HEK293T (cell line): ENCODE measurements at regions not wholly inside any gene's neighbourhood (a gene's known extent, or its start where the extent isn't known, plus 50 kb on each side); places are given as distances from the start of the nearest gene placed in this dataset.

ENCODE experiments used
- CTCF ChIA-PET: fragments of 350-600 bp; formaldehyde crosslinking; extraction: SDS; loops from one replicate; lab custom pipeline; 2021; ENCODE audit warnings: antibody characterized with exemption, inconsistent platforms; lab: Yijun Ruan, JAX
- POLR2A ChIA-PET: fragments of 350-600 bp; formaldehyde crosslinking; extraction: SDS; loops from one replicate; lab custom pipeline; 2020; ENCODE audit warnings: antibody characterized with exemption, inconsistent platforms; lab: Yijun Ruan, JAX
- DNase-seq: peaks from one replicate; pipeline ENCODE4 v3.0.0; 2012; ENCODE audit warnings: mixed read lengths; ENCODE audit errors: extremely low spot score
- ARNT ChIP-seq: fragments of 450-650 bp; IDR thresholded peaks from 2 replicates; pipeline ENCODE4 v1.6.1; 2017; ENCODE audit warnings: mild to moderate bottlenecking
- BHLHE40 ChIP-seq: fragments of 450-650 bp; IDR thresholded peaks from 2 replicates; pipeline ENCODE4 v1.6.1; 2016; ENCODE audit warnings: mild to moderate bottlenecking, moderate library complexity, borderline replicate concordance
- CTBP1 ChIP-seq: fragments of 450-650 bp; IDR thresholded peaks from 2 replicates; pipeline ENCODE4 v1.6.1; 2016; ENCODE audit warnings: borderline replicate concordance
- ELF4 ChIP-seq: fragments of 450-650 bp; IDR thresholded peaks from 2 replicates; pipeline ENCODE4 v1.6.1; 2017; ENCODE audit warnings: antibody characterized with exemption
- FOXA1 ChIP-seq: fragments of 450-650 bp; IDR thresholded peaks from 2 replicates; pipeline ENCODE4 v1.6.1; 2016; ENCODE audit warnings: mild to moderate bottlenecking
- FOXK2 ChIP-seq: fragments of 450-650 bp; IDR thresholded peaks from 2 replicates; pipeline ENCODE4 v1.6.1; 2016; ENCODE audit warnings: mild to moderate bottlenecking
- FOXM1 ChIP-seq: fragments of 450-650 bp; IDR thresholded peaks from 2 replicates; pipeline ENCODE4 v1.6.1; 2017; ENCODE audit warnings: mild to moderate bottlenecking, borderline replicate concordance
- HDGF ChIP-seq: fragments of 450-650 bp; IDR thresholded peaks from 2 replicates; pipeline ENCODE4 v1.6.1; 2017; ENCODE audit warnings: antibody characterized with exemption, borderline replicate concordance
- L3MBTL2 ChIP-seq: fragments of 450-650 bp; conservative IDR thresholded peaks from 2 replicates; pipeline ENCODE4 v1.6.1; 2016; ENCODE audit warnings: mild to moderate bottlenecking
- LEF1 ChIP-seq: fragments of 450-650 bp; IDR thresholded peaks from 2 replicates; pipeline ENCODE4 v1.6.1; 2017; ENCODE audit warnings: mild to moderate bottlenecking, borderline replicate concordance
- NFRKB ChIP-seq: fragments of 450-650 bp; IDR thresholded peaks from 2 replicates; pipeline ENCODE4 v1.6.1; 2016; ENCODE audit warnings: mild to moderate bottlenecking, moderate library complexity
- SP1 ChIP-seq: fragments of 450-650 bp; IDR thresholded peaks from 2 replicates; pipeline ENCODE4 v1.6.1; 2017
- SUZ12 ChIP-seq: fragments of 450-650 bp; IDR thresholded peaks from 2 replicates; pipeline ENCODE4 v1.6.1; 2016; ENCODE audit warnings: mild to moderate bottlenecking
- TARDBP ChIP-seq: fragments of 450-650 bp; IDR thresholded peaks from 2 replicates; pipeline ENCODE4 v1.6.1; 2016
- ZNF384 ChIP-seq: fragments of 450-650 bp; IDR thresholded peaks from 2 replicates; pipeline ENCODE4 v1.6.1; 2016
- TF ChIP-seq, protein P1 (sequence below): fragments of 450-650 bp; IDR thresholded peaks from 2 replicates; pipeline ENCODE4 v1.6.1; 2016

DNA sequence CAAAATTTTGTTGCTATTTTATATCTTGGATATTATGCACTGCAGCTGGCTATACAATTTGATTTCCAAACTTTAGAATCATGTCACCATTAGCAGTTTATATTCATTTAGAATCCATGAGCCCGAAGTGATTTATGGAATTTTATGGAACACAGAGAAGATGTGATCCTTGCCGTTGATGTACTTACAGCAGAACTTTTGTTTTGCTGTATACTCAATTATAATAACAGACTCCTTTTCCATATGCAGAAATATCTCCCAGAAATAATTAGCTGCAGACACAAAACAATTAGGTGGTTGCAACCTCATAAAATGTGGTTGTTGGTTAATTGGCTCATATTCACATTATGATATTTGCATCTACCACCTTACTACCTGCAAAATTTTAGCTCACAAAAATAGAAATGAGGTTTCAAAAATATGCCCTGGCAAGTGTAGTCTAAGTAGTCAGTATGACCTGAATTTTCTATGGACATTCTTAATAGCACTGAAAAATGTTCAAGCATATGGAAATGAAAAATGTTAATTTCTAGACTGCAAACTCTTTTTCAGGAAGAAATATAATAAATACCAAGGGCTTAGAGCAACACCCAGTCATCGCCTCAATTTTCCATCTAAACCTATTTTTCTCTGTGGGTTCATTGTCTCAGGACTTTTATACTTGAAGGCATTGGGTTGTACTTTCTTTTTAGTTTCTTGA lies 997.6 kb downstream of the MCTP2 start:
- TF ChIP-seq ZNF384 (no peak), FOXM1 (no peak), SP1 (no peak), BHLHE40 (no peak), LEF1 (no peak), ARNT (no peak), SUZ12 (no peak), ELF4 (no peak), HDGF (no peak), FOXA1 (no peak), NFRKB (no peak), L3MBTL2 (no peak), FOXK2 (no peak), CTBP1 (no peak)
- TF ChIP-seq, protein P1, sequence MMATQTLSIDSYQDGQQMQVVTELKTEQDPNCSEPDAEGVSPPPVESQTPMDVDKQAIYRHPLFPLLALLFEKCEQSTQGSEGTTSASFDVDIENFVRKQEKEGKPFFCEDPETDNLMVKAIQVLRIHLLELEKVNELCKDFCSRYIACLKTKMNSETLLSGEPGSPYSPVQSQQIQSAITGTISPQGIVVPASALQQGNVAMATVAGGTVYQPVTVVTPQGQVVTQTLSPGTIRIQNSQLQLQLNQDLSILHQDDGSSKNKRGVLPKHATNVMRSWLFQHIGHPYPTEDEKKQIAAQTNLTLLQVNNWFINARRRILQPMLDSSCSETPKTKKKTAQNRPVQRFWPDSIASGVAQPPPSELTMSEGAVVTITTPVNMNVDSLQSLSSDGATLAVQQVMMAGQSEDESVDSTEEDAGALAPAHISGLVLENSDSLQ, result no peak
- CTCF ChIA-PET, result no interaction called here
- no peak for DNase-seq
- POLR2A ChIA-PET, result no interaction called here

DNA sequence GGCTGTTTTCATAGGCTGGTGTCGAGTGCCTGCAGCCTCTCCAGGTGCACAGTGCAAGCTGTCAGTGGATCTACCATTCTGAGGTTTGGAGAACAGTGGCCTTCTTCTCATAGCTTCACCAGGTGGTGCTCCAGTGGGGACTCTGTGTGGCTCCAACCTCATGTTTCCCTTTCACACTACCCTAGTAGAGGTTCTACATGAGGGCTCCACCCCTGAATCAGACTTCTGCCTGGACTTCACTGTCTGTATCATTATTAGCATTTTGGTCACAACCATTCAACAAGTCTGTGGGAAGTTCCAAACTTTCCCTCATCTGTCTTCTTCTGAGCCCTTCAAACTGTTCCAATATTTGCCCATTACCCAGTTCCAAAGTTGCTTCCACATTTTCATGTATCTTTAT lies 1003.7 kb downstream of the MCTP2 start:
- no peak for DNase-seq
- ChIA-PET CTCF (no interaction called here), POLR2A (no interaction called here)
- TF ChIP-seq ARNT, result no peak
- TF ChIP-seq FOXM1, result no peak
- no peak for TF ChIP-seq FOXK2
- no peak for TF ChIP-seq FOXA1
- no peak for TF ChIP-seq ZNF384
- no peak for TF ChIP-seq BHLHE40
- no peak for TF ChIP-seq L3MBTL2
- no peak for TF ChIP-seq LEF1
- no peak for TF ChIP-seq HDGF
- TF ChIP-seq, protein P1, result no peak
- no peak for TF ChIP-seq NFRKB
- no peak for TF ChIP-seq SUZ12
- TF ChIP-seq TARDBP, result no peak
- TF ChIP-seq CTBP1, result no peak
- TF ChIP-seq ELF4, result no peak
- no peak for TF ChIP-seq SP1

DNA sequence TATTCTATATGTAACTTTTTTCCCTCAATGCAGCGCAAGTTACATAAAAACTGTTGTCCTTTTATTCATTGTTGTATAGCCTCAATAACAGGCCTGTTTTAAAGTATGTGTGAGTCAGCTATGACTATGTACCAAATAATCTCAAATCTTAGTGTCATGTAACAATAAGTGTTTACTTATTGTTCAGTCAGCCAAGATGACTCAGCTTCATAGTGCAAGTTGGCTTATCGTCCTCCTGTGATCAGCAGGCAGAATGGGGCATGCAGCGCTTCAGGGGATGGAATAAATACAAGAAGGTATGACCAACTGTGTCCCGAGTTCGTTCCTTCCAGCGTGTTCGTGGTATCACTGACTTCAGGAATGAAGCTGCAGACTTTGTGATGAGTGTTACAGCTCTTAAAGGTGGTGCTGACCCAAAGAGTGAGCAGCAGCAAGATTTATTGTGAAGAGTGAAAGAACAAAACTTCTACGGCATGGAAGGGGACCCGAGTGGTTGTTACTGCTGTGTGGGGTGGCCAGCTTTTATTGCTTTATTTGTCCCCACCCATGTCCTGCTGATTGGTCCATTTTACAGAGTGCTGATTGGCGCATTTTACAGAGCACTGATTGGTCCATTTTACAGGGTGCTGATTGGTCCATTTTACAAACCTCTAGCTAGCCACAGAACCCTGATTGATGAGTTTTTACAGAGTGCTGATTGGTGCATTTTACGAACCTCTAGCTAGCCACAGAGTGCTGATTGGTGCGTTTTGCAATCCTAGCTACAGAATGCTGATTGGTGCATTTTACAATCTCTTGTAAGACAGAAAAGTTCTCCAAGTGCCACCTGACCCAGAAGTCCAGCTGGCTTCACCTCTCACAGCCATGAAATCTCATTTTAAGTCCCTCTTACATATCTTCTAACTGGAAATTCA lies 1016.0 kb downstream of the MCTP2 start:
- TF ChIP-seq LEF1, result no peak
- CTCF ChIA-PET, result interaction anchor here (1.0 kb wide), 1 partner anchor 222 kb away, joined by 4 read pairs; no protein-coding TSS in a partner anchor
- POLR2A ChIA-PET, result no interaction called here
- DNase-seq, result peak; percentile 12

DNA sequence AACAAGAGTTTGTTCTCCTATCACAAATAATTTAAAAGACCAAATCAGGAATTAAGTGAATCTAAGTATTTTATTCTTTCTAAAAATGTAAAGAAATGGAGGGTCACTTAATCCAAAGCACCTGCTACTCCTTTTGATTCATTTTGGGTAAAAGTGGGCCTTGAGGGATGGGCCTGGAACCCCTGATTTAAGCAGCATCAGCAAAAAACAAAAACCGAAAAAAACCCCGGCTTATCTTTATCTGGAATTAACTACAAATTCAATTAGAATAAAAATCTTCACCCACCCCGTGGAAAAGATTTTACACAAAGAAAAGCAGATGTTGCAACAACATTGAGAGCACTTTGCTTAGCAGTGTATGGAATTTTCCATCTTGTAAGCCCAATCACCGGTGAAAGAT lies 1018.2 kb downstream of the MCTP2 start:
- no peak for TF ChIP-seq BHLHE40
- TF ChIP-seq L3MBTL2, result no peak
- no peak for DNase-seq
- ChIA-PET POLR2A (no interaction called here), CTCF (interaction anchor here (1.1 kb wide), 1 partner anchor 9 kb away, joined by 3 read pairs; no protein-coding TSS in a partner anchor)

DNA sequence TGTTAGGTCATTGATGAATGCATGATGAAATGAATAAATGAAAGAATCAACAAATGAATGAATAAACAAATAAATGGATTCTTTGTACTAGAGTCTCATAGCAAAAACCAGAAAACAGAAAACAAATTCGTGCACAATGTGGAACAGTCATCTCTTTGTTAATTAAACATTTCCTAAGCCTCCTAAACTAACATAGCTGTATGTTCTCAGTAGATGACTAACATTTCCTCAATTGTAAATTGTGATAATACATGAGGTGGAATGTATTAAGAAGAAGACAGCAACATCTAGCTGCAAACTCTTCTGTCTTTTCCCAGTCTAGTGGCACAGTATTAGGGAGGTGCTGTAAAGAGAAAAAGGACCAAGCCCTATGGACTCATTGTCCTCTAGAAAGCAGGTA lies 1021.0 kb downstream of the MCTP2 start:
- TF ChIP-seq CTBP1 (no peak), NFRKB (no peak), FOXA1 (no peak), FOXK2 (no peak), L3MBTL2 (no peak), TARDBP (no peak), ARNT (no peak)
- POLR2A ChIA-PET, result no interaction called here
- CTCF ChIA-PET, result interaction anchor here (0.6 kb wide), 1 partner anchor 86 kb away, joined by 4 read pairs; no protein-coding TSS in a partner anchor
- DNase-seq, result no peak

DNA sequence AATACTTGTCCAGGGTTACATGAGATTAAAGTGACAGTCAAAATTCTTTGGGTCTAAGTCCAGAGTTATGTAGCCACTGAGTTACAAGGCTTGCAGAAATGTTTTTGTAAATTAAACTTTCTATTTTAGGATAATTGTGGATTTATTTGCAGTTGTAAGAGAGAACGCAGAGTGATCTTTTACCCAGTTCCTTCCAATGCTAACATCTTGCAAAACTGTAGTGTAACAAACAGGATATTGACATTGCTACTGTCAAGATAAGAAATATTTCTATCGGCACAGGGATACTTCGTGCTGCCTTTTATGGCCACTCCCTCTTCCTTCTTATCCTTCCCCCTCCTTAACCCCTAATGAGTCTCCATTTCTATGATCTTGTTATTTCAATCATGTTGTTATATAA lies 1022.9 kb downstream of the MCTP2 start:
- no peak for TF ChIP-seq ARNT
- no peak for TF ChIP-seq ELF4
- no peak for TF ChIP-seq BHLHE40
- no peak for TF ChIP-seq SP1
- TF ChIP-seq SUZ12, result no peak
- no peak for TF ChIP-seq LEF1
- no peak for DNase-seq
- ChIA-PET POLR2A (interaction anchor here (0.6 kb wide), 1 partner anchor 227 kb away, joined by 4 read pairs; no protein-coding TSS in a partner anchor), CTCF (no interaction called here)

DNA sequence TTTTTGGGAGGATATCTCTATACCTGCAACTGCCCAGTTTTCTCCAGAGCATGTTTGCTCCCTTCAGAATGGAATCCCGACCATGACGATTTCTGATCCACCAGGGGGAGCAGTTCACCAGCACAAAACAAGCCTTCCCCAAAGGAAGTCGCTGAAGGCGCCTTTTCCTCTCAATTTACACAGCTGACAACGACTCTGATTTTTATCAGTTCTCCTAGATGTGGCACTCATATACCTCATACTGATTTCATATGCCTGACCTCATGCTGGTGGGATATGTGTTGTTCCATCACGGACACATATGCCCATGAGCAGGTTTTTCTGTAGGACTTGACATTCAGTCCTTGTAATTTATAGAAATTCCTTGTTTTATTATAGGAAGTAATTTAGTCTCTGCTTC lies 1028.2 kb downstream of the MCTP2 start:
- ChIA-PET POLR2A (interaction anchor here (1.2 kb wide), 1 partner anchor 297 kb away, joined by 4 read pairs; no protein-coding TSS in a partner anchor), CTCF (interaction anchor here (0.7 to 1.2 kb wide), 5 partner anchors 10 to 297 kb away, joined by 3 to 5 read pairs (median 3); no protein-coding TSS in a partner anchor)
- DNase-seq, result peak; percentile 76
- TF ChIP-seq FOXA1 (no peak), ELF4 (no peak), L3MBTL2 (no peak), LEF1 (no peak), SP1 (no peak), FOXM1 (no peak), FOXK2 (no peak), HDGF (no peak), NFRKB (no peak)
- TF ChIP-seq, protein P1, result no peak
